ENCODE measurements at regions not wholly inside any gene's neighbourhood (a gene's known extent, or its start where the extent isn't known, plus 50 kb on each side); places are given as distances from the start of the nearest gene placed in this dataset.
"Not testable (repeated sequence)": the region's sequence is repeated elsewhere in the genome, so short reads cannot be mapped to it uniquely, and the experiment has no call there.

- Histone ChIP-seq H3K9me3 (ENCODE audit: control insufficient read depth in 1 of 2, low read length in 2 of 2) (no peaks in the 10 kb centered on the region), H3K27ac (ENCODE audit: low read depth, low read length) (no peak overlapping the region), H3K27me3 (ENCODE audit: insufficient read depth, low read length) (no peaks in the 10 kb centered on the region), H3K36me3 (ENCODE audit: insufficient read depth, low read length) (no peaks in the 10 kb centered on the region), H3K4me1 (ENCODE audit: insufficient read depth, low read length) (no peaks in the 10 kb centered on the region), H3K4me3 (ENCODE audit: low read length in 2 of 2) (no peak overlapping the region)
- no peak overlapping the region for H3K4me3 Mint-ChIP-seq
- H3K27ac Mint-ChIP-seq, result no peak overlapping the region
- no peaks in the 10 kb centered on the region for H3K4me1 Mint-ChIP-seq
- ChIA-PET POLR2A (ENCODE audit: partially characterized antibody) (no interaction called here), CTCF (ENCODE audit: partially characterized antibody) (no interaction called here)
- intact Hi-C loops (cut with micrococcal nuclease), result no loop called here
- H3K9me3 Mint-ChIP-seq, result peaks cover 0 to 5% (median under 1%) of the 10 kb centered on the region in 8 donors
- no peak for DNase-seq
- peaks cover 0 to 6% of the 10 kb centered on the region in 2 donors for H3K27me3 Mint-ChIP-seq
- no peaks in the 10 kb centered on the region for H3K36me3 Mint-ChIP-seq
Observed at GRCh38 chr7:37601321-37601720, 82.2 kb upstream of the GPR141 start.

GRCh38 chr7:37604078-37604477, 79.5 kb upstream of the GPR141 start:
- intact Hi-C loops (cut with micrococcal nuclease), result no loop called here
- Histone ChIP-seq H3K9me3 (ENCODE audit: control insufficient read depth in 1 of 2, low read length in 2 of 2) (no peaks in the 10 kb centered on the region), H3K27ac (ENCODE audit: low read depth, low read length) (no peak overlapping the region), H3K27me3 (ENCODE audit: insufficient read depth, low read length) (no peaks in the 10 kb centered on the region), H3K4me1 (ENCODE audit: insufficient read depth, low read length) (no peaks in the 10 kb centered on the region), H3K36me3 (ENCODE audit: insufficient read depth, low read length) (no peaks in the 10 kb centered on the region), H3K4me3 (ENCODE audit: low read length in 2 of 2) (no peak overlapping the region)
- no peaks in the 10 kb centered on the region for H3K4me1 Mint-ChIP-seq
- no peak overlapping the region for H3K4me3 Mint-ChIP-seq
- ChIA-PET CTCF (ENCODE audit: partially characterized antibody) (no interaction called here), POLR2A (ENCODE audit: partially characterized antibody) (no interaction called here)
- DNase-seq, result no peak
- H3K27me3 Mint-ChIP-seq, result peaks cover 3 to 8% of the 10 kb centered on the region in 2 donors
- H3K36me3 Mint-ChIP-seq, result no peaks in the 10 kb centered on the region
- no peak overlapping the region for H3K27ac Mint-ChIP-seq
- H3K9me3 Mint-ChIP-seq, result no peaks in the 10 kb centered on the region

GRCh38 chr7:37617406-37617805, 66.2 kb upstream of the GPR141 start:
- CTCF ChIA-PET (ENCODE audit: partially characterized antibody); H3K4me1 Mint-ChIP-seq; intact Hi-C loops (cut with micrococcal nuclease); H3K9me3 Mint-ChIP-seq; H3K4me1 ChIP-seq (ENCODE audit: insufficient read depth, low read length); H3K27ac Mint-ChIP-seq; H3K27ac ChIP-seq (ENCODE audit: low read depth, low read length); H3K36me3 ChIP-seq (ENCODE audit: insufficient read depth, low read length); H3K27me3 Mint-ChIP-seq; POLR2A ChIA-PET (ENCODE audit: partially characterized antibody); H3K36me3 Mint-ChIP-seq; H3K9me3 ChIP-seq (ENCODE audit: control insufficient read depth in 1 of 2, low read length in 2 of 2); DNase-seq; H3K27me3 ChIP-seq (ENCODE audit: insufficient read depth, low read length); H3K4me3 Mint-ChIP-seq; H3K4me3 ChIP-seq (ENCODE audit: low read length in 2 of 2): not testable (repeated sequence)

GRCh38 chr7:37633048-37633447, 50.5 kb upstream of the GPR141 start:
- Mint-ChIP-seq H3K27me3 (peaks cover 2 to 8% of the 10 kb centered on the region in 2 donors), H3K4me1 (no peaks in the 10 kb centered on the region), H3K4me3 (no peak overlapping the region), H3K36me3 (no peaks in the 10 kb centered on the region), H3K27ac (no peak overlapping the region), H3K9me3 (peaks cover 6 to 53% (median 29%) of the 10 kb centered on the region in 8 donors)
- intact Hi-C loops (cut with micrococcal nuclease), result no loop called here
- H3K27me3 ChIP-seq (ENCODE audit: insufficient read depth, low read length), result no peaks in the 10 kb centered on the region
- no peaks in the 10 kb centered on the region for H3K9me3 ChIP-seq (ENCODE audit: control insufficient read depth in 1 of 2, low read length in 2 of 2)
- no peak for DNase-seq
- H3K36me3 ChIP-seq (ENCODE audit: insufficient read depth, low read length), result no peaks in the 10 kb centered on the region
- H3K27ac ChIP-seq (ENCODE audit: low read depth, low read length), result no peak overlapping the region
- no peak overlapping the region for H3K4me3 ChIP-seq (ENCODE audit: low read length in 2 of 2)
- CTCF ChIA-PET (ENCODE audit: partially characterized antibody), result no interaction called here
- H3K4me1 ChIP-seq (ENCODE audit: insufficient read depth, low read length), result no peaks in the 10 kb centered on the region
- POLR2A ChIA-PET (ENCODE audit: partially characterized antibody), result no interaction called here
